Caco-2 (cell line): ENCODE measurements at regions not wholly inside any gene's neighbourhood (a gene's known extent, or its start where the extent isn't known, plus 50 kb on each side); places are given as distances from the start of the nearest gene placed in this dataset.
"Not testable (repeated sequence)": the region's sequence is repeated elsewhere in the genome, so short reads cannot be mapped to it uniquely, and the experiment has no call there.

ENCODE experiments used
- BruUV-seq: library from RNA; stranded (reverse); fragments of 400-500 nt; replicated peaks from 2 replicates; lab custom pipeline; 2021; lab: Mats Ljungman, UMichigan
- CTCF ChIA-PET: fragments of 300-600 bp; sonication (Branson Sonifier 250); formaldehyde crosslinking; loops from one replicate; lab custom pipeline; 2022; ENCODE audit warnings: antibody characterized with exemption; lab: Charles Lee
- POLR2A ChIA-PET: fragments of 300-600 bp; sonication (Branson Sonifier 250); formaldehyde crosslinking; loops from one replicate; lab custom pipeline; 2022; ENCODE audit warnings: antibody characterized with exemption; lab: Charles Lee
- DNase-seq, 2 experiments: peaks; one replicate each; pipeline versions ENCODE4 v3.0.0 to v3.0.0-alpha.2; 2020 to 2022
- H3K27me3 ChIP-seq: replicated peaks from 2 replicates; pipeline ENCODE4 v1.6.0; 2011; ENCODE audit warnings: low read length; ENCODE audit not compliant: control insufficient read depth, insufficient read depth
- H3K36me3 ChIP-seq: 2 replicates; pipeline ENCODE4 v1.5.1; 2011; ENCODE audit warnings: low read length; ENCODE audit not compliant: control insufficient read depth, insufficient read depth
- H3K4me1 ChIP-seq: fragments of 250-450 bp; sonication (Bioruptor Pico); 2 replicates; pipeline ENCODE4 v1.5.1; 2020; ENCODE audit warnings: mild to moderate bottlenecking
- H3K4me3 ChIP-seq: 2 replicates; pipeline ENCODE4 v1.5.1; 2011; ENCODE audit warnings: low read depth, mild to moderate bottlenecking, control low read depth, low read length
- H3K9me3 ChIP-seq: fragments of 250-450 bp; sonication (Bioruptor Pico); 2 replicates; pipeline ENCODE4 v1.5.1; 2020; ENCODE audit warnings: mild to moderate bottlenecking, moderate library complexity
- H3K27ac Mint-ChIP-seq: one replicate; pipeline ENCODE4 v1.8.0; 2022; ENCODE audit warnings: mixed read lengths; ENCODE audit not compliant: unreplicated experiment
- H3K27me3 Mint-ChIP-seq: one replicate; pipeline ENCODE4 v1.8.0; 2022; ENCODE audit warnings: mixed read lengths; ENCODE audit not compliant: insufficient read depth, unreplicated experiment
- H3K36me3 Mint-ChIP-seq: one replicate; pipeline ENCODE4 v1.8.0; 2022; ENCODE audit warnings: mild to moderate bottlenecking, mixed read lengths; ENCODE audit not compliant: insufficient read depth, unreplicated experiment
- H3K4me1 Mint-ChIP-seq: one replicate; pipeline ENCODE4 v1.8.0; 2022; ENCODE audit warnings: low read depth, mixed read lengths; ENCODE audit not compliant: unreplicated experiment
- H3K4me3 Mint-ChIP-seq: one replicate; pipeline ENCODE4 v1.8.0; 2022; ENCODE audit warnings: mild to moderate bottlenecking, moderate library complexity, mixed read lengths; ENCODE audit not compliant: unreplicated experiment
- H3K9me3 Mint-ChIP-seq: one replicate; pipeline ENCODE4 v1.8.0; 2022; ENCODE audit warnings: mixed read lengths; ENCODE audit not compliant: unreplicated experiment
- CTCF ChIP-seq, 2 experiments: fragments of 200-600 bp in 1 of 2; IDR thresholded peaks; 1 replicate in 1 of 2; 2 replicates in 1 of 2; pipeline versions ENCODE4 v1.5.1 to v1.8.0; 2011 to 2022; ENCODE audit warnings: antibody characterized with exemption in 1 of 2, control low read depth in 1 of 2, inconsistent platforms in 1 of 2, low read depth in 1 of 2, low read length in 1 of 2, mild to moderate bottlenecking in 1 of 2, moderate library complexity in 1 of 2; ENCODE audit not compliant: insufficient read depth in 1 of 2, severe bottlenecking in 1 of 2, unreplicated experiment in 1 of 2
- intact Hi-C: fragments of 100-400 bp; cut with micrococcal nuclease; formaldehyde crosslinking; loops from one replicate; pipeline ENCODE4 v1.10.0; 2022; ENCODE audit not compliant: unreplicated experiment

GRCh38 chr3:110623571-110623970, 448.0 kb upstream of the NECTIN3 start:
- no peak overlapping the region for H3K4me3 ChIP-seq
- Mint-ChIP-seq H3K36me3 (peaks cover 14% of the 10 kb centered on the region), H3K9me3 (peaks cover 34% of the 10 kb centered on the region), H3K27ac (no peak overlapping the region), H3K4me1 (peaks cover 53% of the 10 kb centered on the region), H3K27me3 (no peaks in the 10 kb centered on the region), H3K4me3 (peak overlapping the region; percentile 40)
- peaks cover 75% of the 10 kb centered on the region for H3K4me1 ChIP-seq
- no peaks in the 10 kb centered on the region for H3K9me3 ChIP-seq
- DNase-seq: no peak
- intact Hi-C loops: no loop called here
- TF ChIP-seq CTCF (IDR thresholded peaks at IDR 0.05; ENCODE audit: insufficient read depth in 1 of 2, low read depth in 1 of 2, low read length in 1 of 2, severe bottlenecking in 1 of 2, unreplicated experiment in 1 of 2): no peak
- no TSS peak for BruUV-seq
- H3K36me3 ChIP-seq: no peaks in the 10 kb centered on the region
- CTCF ChIA-PET: no interaction called here
- POLR2A ChIA-PET: no interaction called here
- H3K27me3 ChIP-seq: no peaks in the 10 kb centered on the region

DNA sequence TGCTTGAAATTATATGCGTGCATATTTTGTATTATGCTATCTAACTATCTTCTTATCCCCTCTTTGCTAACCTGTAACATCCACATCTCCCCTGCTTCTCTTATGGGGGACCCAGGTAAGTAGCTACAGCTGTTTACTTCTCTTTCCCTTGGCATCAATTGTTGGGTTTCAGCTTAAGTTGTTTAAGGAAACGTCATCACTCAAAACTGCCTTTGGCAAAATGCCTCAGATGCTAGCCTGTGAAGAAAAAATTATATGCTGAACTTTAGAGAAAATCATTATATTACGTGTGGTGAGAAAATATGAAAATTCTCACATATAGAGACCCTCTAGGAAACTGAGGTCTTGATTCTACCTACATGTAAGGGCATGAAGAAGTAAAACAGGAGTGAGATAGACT, 447.0 kb upstream of the NECTIN3 start:
- H3K27me3 Mint-ChIP-seq: no peaks in the 10 kb centered on the region
- H3K4me1 ChIP-seq: peaks cover 73% of the 10 kb centered on the region
- no peak for DNase-seq
- H3K4me1 Mint-ChIP-seq: peaks cover 51% of the 10 kb centered on the region
- BruUV-seq: TSS peak; percentile 78
- H3K9me3 ChIP-seq: no peaks in the 10 kb centered on the region
- POLR2A ChIA-PET: no interaction called here
- H3K4me3 Mint-ChIP-seq: peak overlapping the region; percentile 63
- H3K9me3 Mint-ChIP-seq: peaks cover 30% of the 10 kb centered on the region
- no peaks in the 10 kb centered on the region for H3K27me3 ChIP-seq
- intact Hi-C loops: loop anchor here (2.0 kb wide), 1 partner anchor 448 kb away; no protein-coding TSS in a partner anchor
- TF ChIP-seq CTCF (IDR thresholded peaks at IDR 0.05; ENCODE audit: insufficient read depth in 1 of 2, low read depth in 1 of 2, low read length in 1 of 2, severe bottlenecking in 1 of 2, unreplicated experiment in 1 of 2): no peak
- H3K36me3 ChIP-seq: no peaks in the 10 kb centered on the region
- CTCF ChIA-PET: no interaction called here
- H3K4me3 ChIP-seq: no peak overlapping the region
- H3K27ac Mint-ChIP-seq: peak overlapping the region; percentile 92
- peaks cover 14% of the 10 kb centered on the region for H3K36me3 Mint-ChIP-seq

GRCh38 chr3:110625201-110625747, 446.3 kb upstream of the NECTIN3 start:
- POLR2A ChIA-PET: no interaction called here
- CTCF ChIA-PET: interaction anchor here (1.2 kb wide), 1 partner anchor 58 kb away, joined by 4 read pairs; no protein-coding TSS in a partner anchor
- no TSS peak for BruUV-seq
- TF ChIP-seq CTCF (IDR thresholded peaks at IDR 0.05; ENCODE audit: insufficient read depth in 1 of 2, low read depth in 1 of 2, low read length in 1 of 2, severe bottlenecking in 1 of 2, unreplicated experiment in 1 of 2): no peak
- Histone ChIP-seq H3K4me1 (peaks cover 66% of the 10 kb centered on the region), H3K36me3 (no peaks in the 10 kb centered on the region; the same call in 1 of the 2 replicates), H3K27me3 (no peaks in the 10 kb centered on the region), H3K9me3 (no peaks in the 10 kb centered on the region), H3K4me3 (no peak overlapping the region)
- H3K4me3 Mint-ChIP-seq: peak overlapping the region; percentile 63
- peaks cover 27% of the 10 kb centered on the region for H3K9me3 Mint-ChIP-seq
- DNase-seq: peak; percentile 82 to 89
- intact Hi-C loops: loop anchor here (1.0 to 5.0 kb wide), 4 partner anchors 42 to 448 kb away; no protein-coding TSS in a partner anchor
- peak overlapping the region; percentile 92 for H3K27ac Mint-ChIP-seq
- H3K27me3 Mint-ChIP-seq: no peaks in the 10 kb centered on the region
- H3K4me1 Mint-ChIP-seq: peaks cover 46% of the 10 kb centered on the region
- peaks cover 14% of the 10 kb centered on the region for H3K36me3 Mint-ChIP-seq

- Mint-ChIP-seq H3K36me3 (peaks cover 14% of the 10 kb centered on the region), H3K9me3 (peaks cover 22% of the 10 kb centered on the region), H3K4me1 (peaks cover 37% of the 10 kb centered on the region), H3K27ac (peak overlapping the region; percentile 92)
- intact Hi-C loops: loop anchor here (5.0 kb wide), 1 partner anchor 116 kb away; no protein-coding TSS in a partner anchor
- H3K4me3 Mint-ChIP-seq, H3K9me3 ChIP-seq, POLR2A ChIA-PET, DNase-seq, H3K4me3 ChIP-seq, H3K36me3 ChIP-seq, BruUV-seq, H3K27me3 Mint-ChIP-seq, H3K27me3 ChIP-seq: not testable (repeated sequence)
- CTCF ChIA-PET: interaction anchor here (0.8 kb wide), 1 partner anchor 214 kb away, joined by 3 read pairs; no protein-coding TSS in a partner anchor
- H3K4me1 ChIP-seq: peaks cover 53% of the 10 kb centered on the region
These were observed 444.9 kb upstream of the NECTIN3 start for GRCh38 chr3:110626652-110627111.
